ENCODE measurements at regions not wholly inside any gene's neighbourhood (a gene's known extent, or its start where the extent isn't known, plus 50 kb on each side); places are given as distances from the start of the nearest gene placed in this dataset.

DNA sequence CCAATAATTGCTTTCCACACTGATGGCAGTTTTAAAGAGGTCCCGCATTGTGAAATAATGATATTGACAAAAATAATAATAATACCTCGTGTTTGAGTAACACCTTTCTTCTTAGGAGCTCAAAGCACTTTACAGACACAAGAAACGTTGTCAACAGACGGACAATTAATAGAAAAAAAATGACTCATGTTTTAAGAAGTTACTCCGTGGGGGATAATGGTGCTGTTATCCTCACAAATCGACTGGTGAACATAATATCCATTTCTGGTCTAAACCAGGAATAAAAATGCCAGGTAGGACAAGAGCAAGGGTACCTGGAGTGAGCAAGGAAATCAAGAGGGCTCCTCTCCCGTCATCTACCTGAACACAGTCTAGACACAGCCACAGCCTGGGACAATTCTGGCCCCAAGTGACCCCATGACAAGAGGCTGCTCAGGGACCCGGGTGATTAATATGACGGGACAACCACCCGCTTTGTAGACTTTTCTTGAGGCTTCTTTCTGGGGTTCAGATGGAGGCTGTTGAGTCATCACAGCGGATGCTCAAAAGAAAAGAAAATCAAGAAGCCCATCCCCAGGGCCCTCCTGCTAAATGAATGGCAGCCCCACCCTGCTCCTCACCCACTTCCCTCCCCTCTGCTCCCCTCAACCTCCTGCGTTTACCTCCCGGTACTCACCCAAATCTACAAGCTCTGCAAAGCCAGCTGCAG, 146.2 kb upstream of the IRF2BP2 start:
- no peak for DNase-seq (ENCODE audit: low read depth)

DNA sequence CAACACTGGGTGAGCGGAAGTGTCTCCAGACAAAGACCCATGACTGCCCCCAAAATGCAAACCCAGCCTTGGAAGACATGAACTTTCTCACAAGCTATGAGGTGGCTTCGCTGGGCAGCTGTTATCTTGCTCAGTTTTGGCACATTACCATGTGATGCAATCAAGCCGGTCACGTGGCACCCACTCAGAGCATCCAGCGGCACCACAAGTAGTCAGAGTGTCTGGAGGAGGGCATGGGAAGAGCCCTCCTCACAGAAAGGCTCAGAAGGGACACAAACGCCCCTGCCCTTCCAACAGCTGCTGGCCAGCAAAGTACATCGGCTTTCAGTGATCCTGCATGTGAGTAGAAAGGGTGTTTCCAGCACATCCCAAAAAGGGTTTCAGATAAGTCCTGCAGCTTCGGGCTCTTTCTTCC, 145.5 kb upstream of the IRF2BP2 start:
- DNase-seq (ENCODE audit: low read depth), result no peak

DNA sequence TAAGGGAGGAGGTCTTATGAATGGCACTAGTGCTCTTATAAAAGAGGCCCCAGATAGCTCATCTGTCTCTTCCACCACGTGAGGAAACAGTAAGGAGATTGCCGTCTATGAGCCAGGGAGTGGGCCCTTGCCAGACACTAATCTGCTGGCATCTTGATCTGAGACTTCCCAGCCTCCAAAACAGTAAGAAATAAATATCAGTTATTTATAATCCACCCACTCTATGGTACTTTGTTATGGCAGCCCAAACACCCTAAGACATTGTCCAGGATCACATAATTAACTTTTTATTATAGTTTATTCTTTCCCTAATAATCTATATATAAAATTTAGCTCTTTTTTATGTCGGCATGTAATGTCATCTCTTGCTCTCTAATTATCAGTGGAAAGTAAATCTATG, 144.0 kb upstream of the IRF2BP2 start:
- no peak for DNase-seq (ENCODE audit: low read depth)

DNA sequence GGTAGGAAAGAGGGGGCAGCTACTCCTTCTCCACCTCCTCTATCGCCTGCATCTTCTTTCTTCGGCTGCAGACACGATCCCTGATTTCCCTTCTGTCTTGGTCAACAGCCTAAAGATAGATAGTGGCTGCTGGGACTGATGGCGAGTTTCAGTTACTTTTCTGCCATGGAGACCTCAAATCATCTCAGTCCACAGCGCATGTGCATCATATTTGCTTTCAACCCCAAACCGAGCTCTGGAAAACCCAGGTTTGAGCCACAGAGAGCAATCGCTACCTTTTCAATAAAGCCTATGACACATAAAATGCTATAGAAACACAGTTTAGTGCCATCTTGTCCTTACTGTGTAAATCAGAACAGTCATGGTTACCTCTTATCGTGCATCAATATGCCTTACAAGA, 142.9 kb upstream of the IRF2BP2 start:
- DNase-seq (ENCODE audit: low read depth), result no peak

DNA sequence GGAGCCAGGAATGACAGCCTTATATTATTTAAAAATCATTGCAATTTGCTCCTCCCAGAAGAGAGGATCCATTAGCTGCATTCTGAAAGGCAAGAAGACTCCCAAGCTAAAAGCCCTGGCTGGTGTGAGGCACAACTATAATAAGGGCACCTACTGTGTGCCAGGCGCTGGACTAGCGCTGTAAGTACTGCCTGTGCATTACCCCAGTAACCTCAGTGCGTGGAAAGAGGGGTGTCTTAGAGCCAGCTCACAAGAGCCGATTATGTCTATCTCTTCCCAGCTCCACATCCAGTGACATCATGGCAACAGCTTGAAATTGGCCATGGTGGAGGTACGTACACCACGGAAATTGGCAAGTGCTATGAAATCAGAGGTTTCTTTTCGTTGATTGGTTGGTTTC, 141.7 kb upstream of the IRF2BP2 start:
- no peak for DNase-seq (ENCODE audit: low read depth)

DNA sequence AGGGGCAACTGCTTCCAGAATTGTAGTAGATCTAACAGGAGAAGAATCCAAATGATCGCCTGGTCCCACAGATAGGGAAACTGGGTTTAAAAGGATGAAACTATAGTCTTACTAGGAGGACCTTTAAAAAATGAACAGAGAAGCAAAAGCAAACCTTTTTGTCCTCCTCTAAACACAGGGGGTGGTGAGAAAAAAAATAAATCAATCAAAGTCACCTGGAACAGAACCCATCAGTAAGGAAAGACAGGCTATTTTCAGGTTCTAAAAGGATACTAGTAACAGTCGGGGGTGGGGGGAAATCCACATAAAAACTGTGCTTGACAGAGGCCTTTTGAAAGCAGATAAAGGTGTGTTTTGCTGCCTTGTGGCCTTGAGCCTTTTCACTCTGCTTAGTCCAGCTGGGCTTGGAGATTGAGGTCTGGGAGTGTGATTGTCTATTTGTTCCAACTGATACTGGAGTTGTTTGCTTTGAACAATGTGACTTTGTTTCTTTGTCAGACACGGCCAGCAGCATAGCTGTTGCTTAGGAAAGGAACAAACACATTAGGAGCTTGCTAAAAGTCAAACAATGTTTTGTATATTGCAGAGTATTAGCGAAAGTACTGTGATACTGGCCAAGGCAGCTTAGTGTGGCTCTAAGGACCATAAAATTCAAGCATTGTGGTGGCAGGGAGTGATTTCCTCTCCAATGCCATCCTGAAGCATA, 141.1 kb upstream of the IRF2BP2 start:
- DNase-seq (ENCODE audit: low read depth), result no peak

DNA sequence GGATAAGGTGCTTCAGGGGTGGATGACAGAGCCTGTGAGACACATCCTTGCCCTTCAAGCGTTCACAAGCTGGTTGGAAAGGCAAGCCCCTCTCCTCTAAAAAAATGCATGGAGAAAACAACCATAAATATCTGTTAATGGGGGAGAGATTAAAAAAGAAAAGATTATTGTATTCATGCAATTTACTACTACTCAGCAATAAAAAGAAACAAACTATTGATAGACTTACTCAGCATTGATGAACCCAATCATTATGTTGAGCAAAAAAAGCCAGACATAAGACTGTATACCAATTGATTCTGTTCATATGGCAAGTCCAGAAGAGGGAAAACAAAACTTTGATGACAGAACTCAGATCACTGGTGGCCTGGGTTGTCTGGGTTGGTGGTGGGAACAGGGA, 138.7 kb upstream of the IRF2BP2 start:
- no peak for DNase-seq (ENCODE audit: low read depth)

DNA sequence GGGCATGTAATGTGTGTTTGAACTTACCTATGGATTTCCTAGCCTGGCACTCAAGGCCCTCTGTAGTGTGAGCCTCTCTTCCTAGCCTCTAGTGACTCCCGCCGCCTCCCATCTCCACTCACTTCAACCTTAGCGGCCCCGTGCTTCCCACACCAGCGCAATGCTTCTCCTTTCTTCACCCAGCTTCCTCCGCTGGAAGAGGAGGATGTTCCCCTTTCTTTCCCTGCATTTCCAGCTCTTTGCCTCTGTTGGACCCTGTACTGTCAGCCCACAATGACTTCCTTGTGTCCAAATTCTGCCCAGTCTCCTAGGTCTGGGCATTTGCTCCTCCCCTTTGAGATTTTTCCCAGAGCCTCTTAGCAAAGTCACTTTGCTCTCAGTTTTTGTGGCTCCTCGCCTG, 138.1 kb upstream of the IRF2BP2 start:
- DNase-seq (ENCODE audit: low read depth), result no peak

DNA sequence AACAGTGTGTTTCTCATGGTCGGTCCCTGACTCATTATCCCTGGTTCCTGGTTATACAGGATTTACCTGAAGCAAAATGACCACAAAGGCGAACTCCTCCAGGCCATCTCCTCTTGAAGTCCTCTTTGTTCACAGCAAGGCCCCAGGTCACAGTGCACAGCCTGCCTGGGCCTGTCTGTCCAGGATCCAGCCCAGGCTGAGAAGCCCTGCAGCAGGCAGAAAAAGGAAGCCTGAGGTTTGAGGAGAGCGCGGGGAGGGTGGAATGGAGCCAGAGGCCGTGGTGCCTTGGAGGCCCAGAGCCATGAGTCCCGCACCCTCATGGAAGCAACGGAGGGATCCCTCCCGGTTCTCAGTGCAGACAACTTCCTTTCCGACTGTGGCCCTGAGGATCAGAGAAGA, 136.8 kb upstream of the IRF2BP2 start:
- no peak for DNase-seq (ENCODE audit: low read depth)

DNA sequence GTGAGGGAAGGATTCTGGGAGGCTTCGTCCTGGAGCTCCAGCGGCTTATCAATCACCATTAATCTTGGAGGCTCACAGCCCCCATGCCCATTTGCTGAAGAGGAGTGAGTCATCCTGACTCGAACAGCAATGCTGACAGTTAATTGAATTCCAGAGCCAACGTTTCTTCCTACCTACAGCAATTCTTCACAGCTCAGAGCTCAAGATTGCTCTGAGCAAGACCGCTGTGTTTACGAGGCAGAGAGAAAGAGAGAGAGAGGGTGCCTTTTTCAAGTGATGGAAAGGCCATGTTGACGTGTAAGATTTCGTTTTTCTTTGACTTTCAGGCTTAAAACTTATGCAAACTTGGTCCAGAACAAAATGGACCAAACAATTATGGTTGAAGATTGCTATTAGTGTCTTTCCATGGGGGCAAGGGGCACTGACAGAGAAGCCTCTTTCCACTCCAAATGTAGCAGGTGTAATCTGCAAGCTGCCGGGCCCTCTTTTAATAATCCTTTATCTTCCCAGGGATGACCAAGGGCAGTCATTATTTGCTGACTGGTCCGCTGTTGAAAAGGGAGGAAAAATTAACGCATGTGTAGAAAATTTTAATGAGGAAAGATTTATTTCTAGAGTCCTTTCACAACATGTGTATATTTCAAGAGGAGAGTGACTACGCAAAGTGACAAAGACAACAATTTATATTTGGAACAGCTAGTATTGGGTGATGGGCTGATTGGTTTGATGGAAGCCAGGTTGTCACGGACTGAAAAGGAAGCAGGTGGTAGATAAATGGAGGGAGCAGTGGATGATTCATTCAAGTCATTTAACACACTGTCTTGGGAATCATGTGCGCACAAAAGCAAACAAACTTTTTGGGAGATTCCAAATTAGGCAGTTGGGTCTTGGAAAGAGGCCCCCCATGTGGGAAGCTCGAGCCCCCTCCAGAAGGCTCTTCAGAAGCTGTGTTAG, 136.1 kb upstream of the IRF2BP2 start:
- DNase-seq (ENCODE audit: low read depth), result no peak

DNA sequence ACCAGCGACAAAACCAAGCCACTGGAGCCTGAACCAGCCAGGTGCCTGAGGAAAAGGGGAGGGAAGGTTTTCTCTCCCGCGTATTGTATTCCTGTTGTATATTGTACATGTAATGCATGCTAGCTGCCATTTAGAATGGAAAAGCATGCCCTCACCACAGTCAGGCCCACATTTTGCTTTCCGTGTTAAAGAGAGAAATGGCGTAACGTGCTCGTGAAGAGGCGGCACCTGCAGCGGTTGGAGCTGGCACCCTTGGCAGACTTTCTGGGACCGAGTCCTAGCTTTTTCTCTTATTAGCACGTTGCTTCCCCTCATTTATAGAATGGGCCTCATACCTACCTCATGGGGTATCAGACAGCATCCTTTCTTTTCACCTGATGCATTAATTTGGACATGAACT, 135.3 kb upstream of the IRF2BP2 start:
- no peak for DNase-seq (ENCODE audit: low read depth)

DNA sequence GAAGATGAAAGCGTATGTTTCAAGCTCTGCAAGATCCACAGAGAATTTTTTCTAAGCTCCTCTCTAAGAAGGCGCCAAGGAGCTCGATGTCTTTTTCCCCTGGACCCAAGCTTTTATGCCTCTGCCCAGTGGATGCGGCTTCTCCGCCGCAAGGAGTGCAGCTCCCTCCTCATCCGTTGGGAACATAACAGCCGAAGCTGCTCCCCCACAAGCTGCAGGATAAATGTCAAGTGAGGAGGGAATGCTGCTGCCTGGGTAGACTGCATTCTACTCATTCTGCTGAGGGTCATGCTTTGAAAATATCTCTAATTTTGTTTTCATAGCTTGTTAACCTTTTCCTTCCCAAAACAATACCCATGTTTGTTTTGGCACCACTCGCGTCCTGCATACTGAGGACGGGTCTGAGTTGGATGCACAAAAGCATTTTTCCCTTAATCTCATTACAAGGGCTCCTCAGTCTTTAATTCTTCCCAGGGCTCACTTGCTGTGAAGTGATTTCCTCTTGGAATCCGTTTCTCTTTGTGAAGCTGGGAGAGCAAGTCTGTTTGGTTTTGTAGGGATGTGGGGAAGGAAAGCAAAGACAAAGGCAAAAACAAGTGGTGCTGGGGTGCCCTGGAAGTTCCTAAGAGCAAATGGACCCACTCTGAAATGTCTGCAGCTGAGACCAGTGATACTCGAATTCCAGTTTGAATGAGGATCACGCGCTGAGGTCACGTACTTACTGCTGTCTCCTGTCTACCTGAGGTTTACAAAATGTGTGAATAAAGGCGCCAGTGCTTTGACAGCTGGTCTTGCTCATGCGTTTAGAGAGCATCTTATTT, 134.0 kb upstream of the IRF2BP2 start:
- DNase-seq (ENCODE audit: low read depth), result no peak

DNA sequence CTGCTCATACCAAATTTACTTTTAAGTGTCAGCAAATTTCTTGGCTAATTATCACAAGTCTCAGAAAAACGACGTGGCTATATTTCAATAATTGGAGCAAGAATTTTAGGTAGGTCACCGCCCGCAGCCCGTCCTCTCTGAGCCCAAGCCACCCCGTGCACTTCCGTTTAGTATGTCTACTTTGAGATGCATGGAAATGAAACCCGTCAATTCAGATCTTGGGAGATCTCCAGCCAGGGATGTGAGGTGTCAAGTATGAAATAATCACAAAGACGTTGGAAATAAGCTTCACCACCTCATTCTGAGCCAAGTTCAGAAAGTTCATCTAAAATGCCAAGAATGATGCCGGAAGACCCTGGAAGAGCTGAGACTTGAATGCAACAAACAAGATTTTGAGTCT, 132.6 kb upstream of the IRF2BP2 start:
- no peak for DNase-seq (ENCODE audit: low read depth)

DNA sequence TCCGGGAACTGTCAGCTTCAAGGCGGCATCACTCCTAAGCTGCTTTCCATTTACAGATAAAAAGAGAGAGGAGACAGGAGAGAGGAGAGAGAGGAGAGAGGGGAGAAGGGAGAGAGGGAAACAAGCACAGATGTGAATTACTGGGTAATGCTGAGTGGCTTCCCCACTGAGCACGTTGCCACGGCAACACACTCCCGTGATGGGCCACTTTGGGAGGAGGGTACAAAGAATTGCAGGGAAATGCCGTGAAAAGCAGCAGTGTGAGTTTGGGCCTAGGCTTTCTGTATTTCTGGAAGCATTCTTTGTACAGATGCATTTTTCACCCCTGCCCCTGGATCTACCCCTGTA, 128.0 kb upstream of the IRF2BP2 start:
- no peak for DNase-seq (ENCODE audit: low read depth)

DNA sequence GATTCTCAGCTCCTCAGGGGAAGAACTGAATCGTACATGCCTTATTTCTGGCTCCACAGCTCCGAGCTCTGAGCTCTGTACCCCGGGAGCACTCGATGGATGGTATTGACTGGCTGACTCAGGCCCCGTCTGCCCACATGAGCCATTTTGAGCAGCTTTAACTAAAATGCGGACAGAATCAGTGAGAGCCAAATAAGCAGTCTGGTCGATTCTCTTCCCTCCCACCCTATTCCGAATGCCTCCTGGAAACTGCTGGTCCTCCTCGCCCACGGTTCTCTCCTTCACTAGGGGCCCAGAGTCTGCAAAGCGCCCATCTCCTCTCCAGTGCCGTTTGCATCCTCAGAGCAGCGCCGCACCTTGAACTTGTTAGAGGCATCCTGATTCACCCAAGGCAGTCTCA, 125.9 kb upstream of the IRF2BP2 start:
- no peak for DNase-seq (ENCODE audit: low read depth)

DNA sequence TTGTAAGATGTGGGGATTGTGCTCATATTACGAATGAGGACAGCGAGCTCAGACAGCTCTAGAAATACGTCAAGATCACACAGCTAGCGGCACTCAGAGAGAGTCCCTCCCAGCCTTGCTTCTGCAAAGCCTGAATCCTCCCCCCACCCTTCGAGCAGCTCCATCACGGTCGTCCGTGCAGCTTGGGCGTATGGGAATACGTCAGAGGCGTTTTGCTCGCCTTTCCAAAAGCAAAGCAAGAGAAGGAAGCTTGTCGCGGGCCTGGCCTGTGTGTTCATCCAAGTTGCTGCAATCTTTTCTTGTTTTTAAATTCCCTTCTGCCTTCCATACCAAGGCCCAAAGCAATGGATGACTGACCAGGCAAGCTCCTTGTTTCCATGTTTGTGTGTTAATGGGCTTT, 125.5 kb upstream of the IRF2BP2 start:
- no peak for DNase-seq (ENCODE audit: low read depth)

DNA sequence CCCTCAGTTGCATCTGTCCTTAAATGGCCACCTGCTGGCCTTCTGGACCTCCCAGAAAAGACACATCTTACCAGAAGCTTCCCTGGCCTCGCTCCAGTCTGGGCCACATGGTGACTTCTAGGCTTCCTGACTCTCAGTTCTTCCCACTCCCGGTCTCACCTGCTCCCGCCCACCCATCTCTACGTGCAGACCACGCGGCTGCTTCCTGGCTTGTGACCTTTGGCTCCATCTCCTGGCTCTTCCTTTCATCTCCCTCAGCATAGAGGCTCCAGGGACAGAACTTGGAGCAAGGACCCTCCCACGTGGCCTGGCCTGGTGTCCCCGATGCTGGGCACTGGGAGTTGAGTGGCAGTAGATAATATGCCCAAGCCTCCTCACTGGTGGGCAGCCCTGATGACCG, 124.9 kb upstream of the IRF2BP2 start:
- DNase-seq (ENCODE audit: low read depth), result no peak

DNA sequence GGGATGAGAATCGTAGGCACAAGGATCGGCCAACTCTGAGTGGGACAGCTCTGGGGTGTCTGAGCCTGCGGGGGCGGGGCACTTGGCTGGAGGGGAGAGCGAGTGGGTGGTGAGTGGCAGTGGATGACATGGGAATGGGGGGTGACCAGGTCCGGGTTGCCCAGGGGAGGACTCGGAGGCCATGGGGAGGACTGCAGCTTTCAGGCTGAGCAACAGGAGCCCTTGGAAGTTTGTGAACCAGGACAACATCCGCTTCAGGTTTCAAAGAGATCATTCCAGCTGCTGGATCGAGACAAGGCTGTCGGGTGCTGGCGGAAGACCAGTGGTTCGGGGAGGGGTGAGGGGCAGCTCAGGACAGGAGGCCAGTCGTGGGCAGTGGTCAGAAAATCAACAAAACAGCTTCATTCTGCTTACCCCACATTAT, 124.4 kb upstream of the IRF2BP2 start:
- DNase-seq (ENCODE audit: low read depth), result no peak

DNA sequence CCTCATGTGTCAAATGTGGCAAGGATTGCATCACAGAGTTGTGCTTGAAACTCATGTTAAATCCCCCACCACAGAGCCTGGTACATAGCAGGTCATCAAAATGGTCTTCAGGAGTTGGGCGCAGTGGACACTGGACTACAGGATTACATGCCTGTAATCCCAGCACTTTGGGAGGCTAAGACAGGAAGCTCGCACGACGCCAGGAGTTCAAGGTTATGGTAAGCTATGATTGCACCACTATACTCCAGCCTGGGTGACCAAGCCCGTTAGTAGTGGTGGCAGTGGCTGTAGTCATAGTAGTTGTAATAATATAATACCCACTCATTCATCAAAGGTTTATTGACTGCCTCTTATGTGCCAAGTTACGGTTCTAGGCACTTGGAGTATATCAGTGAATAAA, 123.4 kb upstream of the IRF2BP2 start:
- no peak for DNase-seq (ENCODE audit: low read depth)

DNA sequence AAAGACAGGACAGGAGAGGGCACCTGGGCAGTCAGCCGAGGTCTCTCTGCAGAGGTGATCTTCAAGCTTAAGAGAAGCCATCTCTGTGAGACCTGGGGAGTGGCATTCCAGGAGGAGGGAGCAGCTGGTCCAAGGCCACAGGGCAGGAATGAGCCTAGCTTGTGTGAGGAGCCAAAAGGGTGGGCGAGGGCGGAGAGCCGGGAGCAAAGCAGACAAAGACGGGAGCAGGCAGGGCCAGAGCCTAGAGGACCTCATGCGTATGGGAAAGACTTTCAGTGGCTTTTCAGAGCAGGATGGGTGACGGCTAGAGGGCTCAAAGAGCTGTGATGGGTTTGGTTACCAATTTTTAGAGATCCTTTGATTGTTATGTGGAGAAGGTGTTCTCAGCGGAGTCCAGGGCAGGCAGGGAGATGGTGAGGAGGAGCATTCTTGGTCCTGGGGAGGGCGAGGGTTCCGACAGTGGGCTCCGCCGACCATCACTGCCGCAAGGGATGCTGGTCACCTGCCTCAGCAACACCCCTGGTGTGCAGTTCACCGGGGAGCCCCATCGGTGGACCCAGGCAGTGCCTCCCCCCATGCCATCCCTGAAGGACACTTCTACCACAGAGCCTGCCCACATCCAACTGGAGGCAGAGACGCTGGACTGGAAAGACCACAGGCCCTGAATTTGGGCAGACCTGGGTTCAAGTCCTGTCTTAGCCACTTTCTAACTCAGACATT, 122.9 kb upstream of the IRF2BP2 start:
- no peak for DNase-seq (ENCODE audit: low read depth)

DNA sequence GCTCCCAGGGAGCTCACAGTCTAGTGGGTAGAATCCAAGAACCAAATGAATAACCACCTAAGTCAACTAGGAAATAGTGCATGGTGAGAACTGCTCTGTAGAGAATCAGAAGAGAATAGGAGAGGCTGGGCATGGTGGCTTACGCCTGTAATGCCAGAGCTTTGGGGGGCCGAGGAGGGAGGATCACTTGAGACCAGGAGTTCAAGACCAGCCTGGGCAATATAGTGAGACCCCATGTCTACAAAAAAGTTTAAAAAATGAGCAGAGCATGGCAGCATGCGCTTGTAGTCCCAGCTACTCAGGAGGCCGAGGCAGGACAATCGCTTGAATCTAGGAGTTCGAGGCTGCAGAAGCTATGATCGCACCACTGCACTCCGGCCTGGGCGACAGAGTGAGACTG, 122.3 kb upstream of the IRF2BP2 start:
- no peak for DNase-seq (ENCODE audit: low read depth)

All from stimulated activated CD4-positive, alpha-beta T cell treated with anti-CD3 and anti-CD28 coated beads, Interleukin-2, amount 100 ng/mL, for 4 hours (primary cell).